Neural cell (in vitro differentiated cells): ENCODE measurements at regions not wholly inside any gene's neighbourhood (a gene's known extent, or its start where the extent isn't known, plus 50 kb on each side); places are given as distances from the start of the nearest gene placed in this dataset.

Experiments
- H2AFZ ChIP-seq: fragments of 200-600, 300-800 bp; sonication (generic), shearing (Covaris generic); 2 replicates; pipeline ENCODE4 v1.6.0; 2014; ENCODE audit warnings: low read depth, mild to moderate bottlenecking, antibody characterized with exemption, low read length, moderate library complexity
- H3F3A ChIP-seq: fragments of 200-600 bp; shearing (Covaris generic); 2 replicates; pipeline ENCODE4 v1.6.1; 2016; ENCODE audit warnings: mild to moderate bottlenecking, moderate library complexity, mixed read lengths, antibody characterized with exemption, low read length; ENCODE audit not compliant: insufficient read depth, poor library complexity, severe bottlenecking
- H3K27ac ChIP-seq: fragments of 200-600, 300-800 bp; sonication (generic), shearing (Covaris generic); 2 replicates; pipeline ENCODE4 v1.5.1; 2014; ENCODE audit warnings: mild to moderate bottlenecking, low read length, moderate library complexity
- H3K27me3 ChIP-seq: fragments of 300-800, 200-600 bp; sonication (generic), shearing (Covaris generic); 2 replicates; pipeline ENCODE4 v1.6.0; 2014; ENCODE audit warnings: mild to moderate bottlenecking, low read depth, low read length, moderate library complexity; ENCODE audit not compliant: insufficient read depth
- H3K36me3 ChIP-seq: fragments of 300-800, 200-600 bp; sonication (generic), shearing (Covaris generic); 2 replicates; pipeline ENCODE4 v1.5.1; 2014; ENCODE audit warnings: mild to moderate bottlenecking, antibody characterized with exemption, low read length, moderate library complexity; ENCODE audit not compliant: insufficient read depth
- H3K4me2 ChIP-seq: fragments of 300-800, 200-600 bp; sonication (generic), shearing (Covaris generic); 2 replicates; pipeline ENCODE4 v1.6.0; 2014; ENCODE audit warnings: mild to moderate bottlenecking, low read length
- H3K4me3 ChIP-seq: fragments of 300-800, 200-600 bp; sonication (generic), shearing (Covaris generic); 2 replicates; pipeline ENCODE4 v1.5.1; 2014; ENCODE audit warnings: mild to moderate bottlenecking, low read length, moderate library complexity
- H3K79me2 ChIP-seq: fragments of 200-600 bp; shearing (Covaris generic); replicated peaks from 2 replicates; pipeline ENCODE4 v1.6.0; 2014; ENCODE audit warnings: mild to moderate bottlenecking, low read length, moderate library complexity; ENCODE audit not compliant: insufficient read depth
- H3K9ac ChIP-seq: fragments of 300-800, 200-600 bp; sonication (generic), shearing (Covaris generic); 2 replicates; pipeline ENCODE4 v1.6.1; 2016; ENCODE audit warnings: mild to moderate bottlenecking, low read length, mixed read lengths
- H3K9me2 ChIP-seq: fragments of 200-600 bp; shearing (Covaris generic); 2 replicates; pipeline ENCODE4 v1.6.1; 2016; ENCODE audit warnings: mild to moderate bottlenecking, low read length, mixed read lengths; ENCODE audit not compliant: insufficient read depth
- H3K9me3 ChIP-seq: fragments of 200-600, 300-800 bp; sonication (generic), shearing (Covaris generic); 2 replicates; pipeline ENCODE4 v1.6.1; 2016; ENCODE audit warnings: mild to moderate bottlenecking, mixed run types, low read length, moderate library complexity, mixed read lengths
- H4K20me1 ChIP-seq: fragments of 200-600 bp; shearing (Covaris generic); 2 replicates; pipeline ENCODE4 v1.6.1; 2016; ENCODE audit warnings: mild to moderate bottlenecking, mixed run types; ENCODE audit not compliant: insufficient read depth
- CTCF ChIP-seq: fragments of 450-650 bp; IDR thresholded peaks from 2 replicates; pipeline ENCODE4 v1.5.1; 2014; ENCODE audit warnings: antibody characterized with exemption, mild to moderate bottlenecking, moderate library complexity; ENCODE audit not compliant: poor library complexity, severe bottlenecking
- EP300 ChIP-seq: fragments of 450-650 bp; conservative IDR thresholded peaks from 2 replicates; pipeline ENCODE4 v1.6.1; 2014; ENCODE audit warnings: antibody characterized with exemption, mild to moderate bottlenecking, moderate library complexity; ENCODE audit not compliant: poor library complexity, severe bottlenecking
- EZH2 ChIP-seq: fragments of 200-600, 300-800 bp; shearing (Covaris generic), sonication (generic); IDR thresholded peaks from 2 replicates; pipeline ENCODE4 v1.6.1; 2014; ENCODE audit warnings: antibody characterized with exemption, low read length, borderline replicate concordance, mild to moderate bottlenecking; ENCODE audit not compliant: insufficient read depth, poor library complexity, severe bottlenecking
- MXI1 ChIP-seq: fragments of 450-650 bp; conservative IDR thresholded peaks from 2 replicates; pipeline ENCODE4 v1.6.1; 2014; ENCODE audit warnings: antibody characterized with exemption, mild to moderate bottlenecking; ENCODE audit not compliant: poor library complexity, severe bottlenecking
- POLR2AphosphoS5 ChIP-seq: IDR thresholded peaks from 2 replicates; pipeline ENCODE4 v1.6.1; 2012
- RAD21 ChIP-seq: fragments of 450-650 bp; conservative IDR thresholded peaks from 2 replicates; pipeline ENCODE4 v1.6.1; 2014; ENCODE audit warnings: antibody characterized with exemption, mild to moderate bottlenecking, moderate library complexity
- REST ChIP-seq: IDR thresholded peaks from 2 replicates; pipeline ENCODE4 v1.6.1; 2012; ENCODE audit warnings: borderline replicate concordance
- SMC3 ChIP-seq: fragments of 450-650 bp; conservative IDR thresholded peaks from 2 replicates; pipeline ENCODE4 v1.6.1; 2014; ENCODE audit warnings: antibody characterized with exemption, mild to moderate bottlenecking, moderate library complexity; ENCODE audit not compliant: poor library complexity
- TAF1 ChIP-seq: IDR thresholded peaks from 2 replicates; pipeline ENCODE4 v1.6.1; 2012; ENCODE audit warnings: low read depth

- H2AFZ ChIP-seq, result no peak overlapping the region
- no peak overlapping the region for H3K27ac ChIP-seq
- no peaks in the 10 kb centered on the region for H3K9me2 ChIP-seq
- no peak overlapping the region for H3K4me3 ChIP-seq
- H3K36me3 ChIP-seq, result no peaks in the 10 kb centered on the region
- TF ChIP-seq RAD21, result no peak
- no peak for TF ChIP-seq EP300
- no peak for TF ChIP-seq POLR2AphosphoS5
- no peak for TF ChIP-seq EZH2
- no peak for TF ChIP-seq TAF1
- TF ChIP-seq MXI1, result no peak
- TF ChIP-seq CTCF, result no peak
- no peak for TF ChIP-seq REST
- TF ChIP-seq SMC3, result no peak
- H3K79me2 ChIP-seq, result no peaks in the 10 kb centered on the region
- no peaks in the 10 kb centered on the region for H4K20me1 ChIP-seq
- H3K9me3 ChIP-seq, result no peaks in the 10 kb centered on the region
- no peak overlapping the region for H3K9ac ChIP-seq
- no peak overlapping the region for H3K4me2 ChIP-seq
- H3F3A ChIP-seq, result no peaks in the 10 kb centered on the region
- no peaks in the 10 kb centered on the region for H3K27me3 ChIP-seq
Observed at GRCh38 chr6:968791-969190, 275.9 kb upstream of the EXOC2 start.

GRCh38 chr6:967701-968100 is 274.8 kb upstream of the EXOC2 start:
- H3F3A ChIP-seq, result no peaks in the 10 kb centered on the region
- H3K27ac ChIP-seq, result no peak overlapping the region
- no peak overlapping the region for H3K4me2 ChIP-seq
- H2AFZ ChIP-seq, result no peak overlapping the region
- no peaks in the 10 kb centered on the region for H3K27me3 ChIP-seq
- H3K36me3 ChIP-seq, result no peaks in the 10 kb centered on the region
- no peaks in the 10 kb centered on the region for H3K9me2 ChIP-seq
- no peak overlapping the region for H3K4me3 ChIP-seq
- TF ChIP-seq EZH2 (no peak), EP300 (no peak), POLR2AphosphoS5 (no peak), CTCF (no peak), MXI1 (no peak), SMC3 (no peak), REST (no peak), RAD21 (no peak), TAF1 (no peak)
- no peaks in the 10 kb centered on the region for H3K79me2 ChIP-seq
- H4K20me1 ChIP-seq, result no peaks in the 10 kb centered on the region
- H3K9me3 ChIP-seq, result no peaks in the 10 kb centered on the region
- no peak overlapping the region for H3K9ac ChIP-seq
